WTC11 (cell line): ENCODE measurements at regions not wholly inside any gene's neighbourhood (a gene's known extent, or its start where the extent isn't known, plus 50 kb on each side); places are given as distances from the start of the nearest gene placed in this dataset.

ENCODE experiments used
- ATAC-seq: fragments of 200-7000 bp; cut with Tn5 transposase; 2 replicates; pipeline ENCODE4 v1.10.0; 2021; ENCODE audit warnings: mild to moderate bottlenecking, moderate library complexity
- CTCF ChIA-PET: fragments of 300-600 bp; sonication (Branson Sonifier 250); formaldehyde crosslinking; loops from one replicate; lab custom pipeline; 2021; ENCODE audit warnings: antibody characterized with exemption; lab: Charles Lee
- POLR2A ChIA-PET: fragments of 350-600 bp; sonication (Branson Sonifier 250); formaldehyde crosslinking; loops from one replicate; lab custom pipeline; 2021; ENCODE audit warnings: antibody characterized with exemption; lab: Charles Lee
- DNase-seq: peaks from one replicate; pipeline ENCODE4 v3.0.0; 2021; ENCODE audit warnings: low spot score
- H3K27ac Mint-ChIP-seq: 2 replicates; pipeline ENCODE4 v1.8.0; 2021; ENCODE audit warnings: mixed read lengths
- H3K27me3 Mint-ChIP-seq: 2 replicates; pipeline ENCODE4 v1.8.0; 2021; ENCODE audit warnings: low read depth, mild to moderate bottlenecking, moderate library complexity, mixed read lengths
- H3K36me3 Mint-ChIP-seq: 2 replicates; pipeline ENCODE4 v1.8.0; 2021; ENCODE audit warnings: mixed read lengths
- H3K4me1 Mint-ChIP-seq: 2 replicates; pipeline ENCODE4 v1.8.0; 2022; ENCODE audit warnings: mixed read lengths
- H3K4me3 Mint-ChIP-seq: 2 replicates; pipeline ENCODE4 v1.8.0; 2021; ENCODE audit warnings: mild to moderate bottlenecking, moderate library complexity, mixed read lengths
- H3K9me3 Mint-ChIP-seq: 2 replicates; pipeline ENCODE4 v1.8.0; 2021; ENCODE audit warnings: mixed read lengths
- ATF1 ChIP-seq: sonication (generic); formaldehyde crosslinking; IDR thresholded peaks from 2 replicates; pipeline ENCODE4 v1.8.1; 2023; ENCODE audit warnings: mild to moderate bottlenecking, moderate library complexity, missing genetic modification reagents
- ATF2 ChIP-seq: sonication (generic); formaldehyde crosslinking; IDR thresholded peaks from 2 replicates; pipeline ENCODE4 v1.8.1; 2022; ENCODE audit warnings: low read depth, missing genetic modification reagents, borderline replicate concordance
- ATF3 ChIP-seq: sonication (generic); formaldehyde crosslinking; conservative IDR thresholded peaks from 2 replicates; pipeline ENCODE4 v1.8.1; 2022; ENCODE audit warnings: mild to moderate bottlenecking, missing genetic modification reagents
- CREM ChIP-seq: sonication (generic); formaldehyde crosslinking; IDR thresholded peaks from 2 replicates; pipeline ENCODE4 v1.8.1; 2022; ENCODE audit warnings: mild to moderate bottlenecking, missing genetic modification reagents, moderate library complexity
- E2F5 ChIP-seq: sonication (generic); formaldehyde crosslinking; IDR thresholded peaks from 2 replicates; pipeline ENCODE4 v1.8.1; 2022; ENCODE audit warnings: mild to moderate bottlenecking, moderate library complexity, missing genetic modification reagents
- ESRRA ChIP-seq: sonication (generic); formaldehyde crosslinking; IDR thresholded peaks from 2 replicates; pipeline ENCODE4 v1.8.1; 2022; ENCODE audit warnings: mild to moderate bottlenecking, missing genetic modification reagents, borderline replicate concordance
- GTF2I ChIP-seq: fragments of 250-450 bp; sonication (Bioruptor Pico); conservative IDR thresholded peaks from 2 replicates; pipeline ENCODE4 v1.4.0; 2021; ENCODE audit warnings: mild to moderate bottlenecking
- IRF1 ChIP-seq: sonication (generic); formaldehyde crosslinking; IDR thresholded peaks from 2 replicates; pipeline ENCODE4 v1.8.0; 2023; ENCODE audit warnings: missing genetic modification reagents
- MXD4 ChIP-seq: fragments of 250-450 bp; sonication (Bioruptor Pico); IDR thresholded peaks from 2 replicates; pipeline ENCODE4 v1.8.0; 2021; ENCODE audit warnings: mild to moderate bottlenecking, moderate library complexity, borderline replicate concordance
- NR1H2 ChIP-seq: sonication (generic); formaldehyde crosslinking; IDR thresholded peaks from 2 replicates; pipeline ENCODE4 v1.9.0; 2021; ENCODE audit warnings: mild to moderate bottlenecking, moderate library complexity, missing genetic modification reagents
- PREB ChIP-seq: sonication (generic); formaldehyde crosslinking; IDR thresholded peaks from 2 replicates; pipeline ENCODE4 v1.8.1; 2022; ENCODE audit warnings: mild to moderate bottlenecking, missing genetic modification reagents, moderate library complexity, borderline replicate concordance
- RELA ChIP-seq: sonication (generic); formaldehyde crosslinking; IDR thresholded peaks from 2 replicates; pipeline ENCODE4 v1.8.1; 2022; ENCODE audit warnings: missing genetic modification reagents, mild to moderate bottlenecking, borderline replicate concordance
- SP1 ChIP-seq: sonication (generic); formaldehyde crosslinking; conservative IDR thresholded peaks from 2 replicates; pipeline ENCODE4 v1.8.1; 2022; ENCODE audit warnings: missing genetic modification reagents
- STAT6 ChIP-seq: sonication (generic); formaldehyde crosslinking; conservative IDR thresholded peaks from 2 replicates; pipeline ENCODE4 v1.8.1; 2023; ENCODE audit warnings: mild to moderate bottlenecking, low read depth, missing genetic modification reagents, moderate library complexity
- TEAD1 ChIP-seq: sonication (generic); formaldehyde crosslinking; IDR thresholded peaks from 2 replicates; pipeline ENCODE4 v1.8.0; 2022; ENCODE audit warnings: mild to moderate bottlenecking, missing genetic modification reagents
- TEAD4 ChIP-seq: sonication (generic); formaldehyde crosslinking; IDR thresholded peaks from 2 replicates; pipeline ENCODE4 v1.8.0; 2022; ENCODE audit warnings: mild to moderate bottlenecking, missing genetic modification reagents
- USF2 ChIP-seq: sonication (generic); formaldehyde crosslinking; IDR thresholded peaks from 2 replicates; pipeline ENCODE4 v1.8.1; 2023; ENCODE audit warnings: mild to moderate bottlenecking, missing genetic modification reagents, moderate library complexity
- ZNF219 ChIP-seq: sonication (generic); formaldehyde crosslinking; IDR thresholded peaks from 2 replicates; pipeline ENCODE4 v1.8.0; 2023; ENCODE audit warnings: missing genetic modification reagents, mild to moderate bottlenecking, borderline replicate concordance
- ZNF232 ChIP-seq: sonication (generic); formaldehyde crosslinking; IDR thresholded peaks from 2 replicates; pipeline ENCODE4 v1.8.0; 2022; ENCODE audit warnings: mild to moderate bottlenecking, missing genetic modification reagents
- ZNF281 ChIP-seq: sonication (generic); formaldehyde crosslinking; IDR thresholded peaks from 2 replicates; pipeline ENCODE4 v1.8.0; 2023; ENCODE audit warnings: mild to moderate bottlenecking, missing genetic modification reagents
- ZNF396 ChIP-seq: fragments of 250-450 bp; sonication (Bioruptor Pico); IDR thresholded peaks from 2 replicates; pipeline ENCODE4 v1.8.0; 2021; ENCODE audit warnings: mild to moderate bottlenecking, moderate library complexity, borderline replicate concordance

GRCh38 chr20:59428441-59429205, 128.2 kb downstream of the EDN3 start:
- Mint-ChIP-seq H3K4me1 (peaks cover 3% of the 10 kb centered on the region; the same call in 1 of the 2 replicates), H3K4me3 (no peak overlapping the region), H3K36me3 (no peaks in the 10 kb centered on the region), H3K27ac (no peak overlapping the region), H3K9me3 (peaks cover 8% of the 10 kb centered on the region), H3K27me3 (peaks cover 14% of the 10 kb centered on the region)
- ChIA-PET CTCF (interaction anchor here (0.6 to 1.5 kb wide), 6 partner anchors 19 to 221 kb away, joined by 3 to 8 read pairs (median 4); no protein-coding TSS in a partner anchor), POLR2A (no interaction called here)
- DNase-seq, result no peak
- TF ChIP-seq ATF1 (CRISPR knock-in tag) (no peak), GTF2I (no peak), SP1 (no peak), STAT6 (CRISPR knock-in tag) (no peak)
- no peak for ATAC-seq

GRCh38 chr20:59429396-59429795, 129.0 kb downstream of the EDN3 start:
- Mint-ChIP-seq H3K9me3 (peaks cover 8% of the 10 kb centered on the region), H3K36me3 (no peaks in the 10 kb centered on the region), H3K27me3 (peaks cover 14% of the 10 kb centered on the region), H3K4me1 (peaks cover 3% of the 10 kb centered on the region; the same call in 1 of the 2 replicates), H3K4me3 (no peak overlapping the region), H3K27ac (no peak overlapping the region)
- DNase-seq, result no peak
- POLR2A ChIA-PET, result no interaction called here
- no peak for ATAC-seq
- CTCF ChIA-PET, result interaction anchor here (0.7 to 1.5 kb wide), 4 partner anchors 67 to 222 kb away, joined by 3 to 8 read pairs (median 4); no protein-coding TSS in a partner anchor
- TF ChIP-seq USF2, result no peak
- TF ChIP-seq PREB (CRISPR knock-in tag), result no peak
- TF ChIP-seq TEAD4 (CRISPR knock-in tag), result no peak
- TF ChIP-seq TEAD1 (CRISPR knock-in tag), result no peak
- TF ChIP-seq NR1H2 (CRISPR knock-in tag), result no peak
- no peak for TF ChIP-seq ZNF232
- TF ChIP-seq ZNF219 (CRISPR knock-in tag), result no peak
- TF ChIP-seq CREM (CRISPR knock-in tag), result no peak
- TF ChIP-seq MXD4 (CRISPR knock-in tag), result no peak
- no peak for TF ChIP-seq ZNF396 (CRISPR knock-in tag)

GRCh38 chr20:59431014-59431413, 130.6 kb downstream of the EDN3 start:
- Mint-ChIP-seq H3K4me3 (no peak overlapping the region), H3K9me3 (peaks cover 8% of the 10 kb centered on the region), H3K36me3 (no peaks in the 10 kb centered on the region), H3K4me1 (peaks cover 5% of the 10 kb centered on the region), H3K27ac (no peak overlapping the region), H3K27me3 (peaks cover 14% of the 10 kb centered on the region)
- POLR2A ChIA-PET, result no interaction called here
- no peak for DNase-seq
- no peak for ATAC-seq
- CTCF ChIA-PET, result no interaction called here
- TF ChIP-seq ZNF281, result no peak
- no peak for TF ChIP-seq E2F5 (CRISPR knock-in tag)
- TF ChIP-seq RELA (CRISPR knock-in tag), result no peak
- no peak for TF ChIP-seq IRF1
- TF ChIP-seq ATF2 (CRISPR knock-in tag), result no peak
- TF ChIP-seq ATF3, result no peak
- no peak for TF ChIP-seq ESRRA
